Neural progenitor cell (in vitro differentiated cells): ENCODE measurements at regions not wholly inside any gene's neighbourhood (a gene's known extent, or its start where the extent isn't known, plus 50 kb on each side); places are given as distances from the start of the nearest gene placed in this dataset.

ENCODE experiments used
- DNase-seq: peaks from one replicate; pipeline ENCODE4 v3.0.0-alpha.2; 2016; ENCODE audit warnings: low spot score
- H2AFZ ChIP-seq: fragments of 200-600 bp; sonication (generic); replicated peaks from 2 replicates; pipeline ENCODE4 v1.6.1; 2016; ENCODE audit warnings: antibody characterized with exemption
- H3F3A ChIP-seq: fragments of 200-600 bp; sonication (generic); 2 replicates; pipeline ENCODE4 v1.6.1; 2016; ENCODE audit warnings: antibody characterized with exemption, low read depth
- H3K27ac ChIP-seq: fragments of 200-600 bp; sonication (generic); 2 replicates; pipeline ENCODE4 v1.5.1; 2016; ENCODE audit warnings: mild to moderate bottlenecking
- H3K27me3 ChIP-seq: fragments of 200-600 bp; sonication (generic); 2 replicates; pipeline ENCODE4 v1.6.1; 2016; ENCODE audit warnings: mild to moderate bottlenecking, moderate library complexity
- H3K36me3 ChIP-seq: fragments of 200-600 bp; sonication (generic); 2 replicates; pipeline ENCODE4 v1.5.1; 2016
- H3K4me1 ChIP-seq: fragments of 200-600 bp; sonication (generic); 2 replicates; pipeline ENCODE4 v1.6.1; 2016; ENCODE audit warnings: mixed run types
- H3K4me2 ChIP-seq: fragments of 200-600 bp; sonication (generic); 2 replicates; pipeline ENCODE4 v1.6.1; 2016
- H3K4me3 ChIP-seq: fragments of 200-600 bp; sonication (generic); 2 replicates; pipeline ENCODE4 v1.5.1; 2016
- H3K79me2 ChIP-seq: fragments of 200-600 bp; sonication (generic); 2 replicates; pipeline ENCODE4 v1.6.1; 2016; ENCODE audit warnings: low read depth
- H3K9ac ChIP-seq: fragments of 200-600 bp; sonication (generic); 2 replicates; pipeline ENCODE4 v1.6.1; 2016
- H3K9me3 ChIP-seq: fragments of 200-600 bp; sonication (generic); 2 replicates; pipeline ENCODE4 v1.5.1; 2016; ENCODE audit warnings: low read depth
- H4K20me1 ChIP-seq: fragments of 200-600 bp; sonication (generic); 2 replicates; pipeline ENCODE4 v1.6.1; 2016; ENCODE audit warnings: low read depth
- H3K27ac Mint-ChIP-seq: 3 replicates; pipeline ENCODE4 v1.8.0; 2021; ENCODE audit warnings: mixed read lengths
- H3K27me3 Mint-ChIP-seq: 2 replicates; pipeline ENCODE4 v1.8.0; 2022; ENCODE audit warnings: low read depth, mild to moderate bottlenecking, inconsistent platforms, moderate library complexity, mixed read lengths; ENCODE audit not compliant: insufficient read depth
- H3K36me3 Mint-ChIP-seq: 3 replicates; pipeline ENCODE4 v1.8.0; 2021; ENCODE audit warnings: mixed read lengths
- H3K4me1 Mint-ChIP-seq: 3 replicates; pipeline ENCODE4 v1.8.0; 2021; ENCODE audit warnings: mixed read lengths
- H3K4me3 Mint-ChIP-seq: 3 replicates; pipeline ENCODE4 v1.8.0; 2021; ENCODE audit warnings: mild to moderate bottlenecking, moderate library complexity, mixed read lengths
- H3K9me3 Mint-ChIP-seq: 3 replicates; pipeline ENCODE4 v1.8.0; 2020; ENCODE audit warnings: mixed read lengths
- CTCF ChIP-seq: fragments of 200-600 bp; sonication (generic); IDR thresholded peaks from 2 replicates; pipeline ENCODE4 v1.5.1; 2017; ENCODE audit warnings: antibody characterized with exemption, mild to moderate bottlenecking
- EZH2 ChIP-seq: fragments of 200-600 bp; sonication (generic); IDR thresholded peaks from 2 replicates; pipeline ENCODE4 v1.6.1; 2017; ENCODE audit warnings: antibody characterized with exemption, mild to moderate bottlenecking, moderate library complexity
- EZH2phosphoT487 ChIP-seq: fragments of 200-600 bp; sonication (generic); IDR thresholded peaks from 2 replicates; pipeline ENCODE4 v1.6.1; 2017; ENCODE audit warnings: antibody characterized with exemption

- Histone ChIP-seq H2AFZ (no peak overlapping the region), H3K27ac (no peak overlapping the region), H3K9me3 (no peaks in the 10 kb centered on the region), H3K4me3 (no peak overlapping the region), H3K27me3 (no peaks in the 10 kb centered on the region), H3K9ac (no peak overlapping the region), H3F3A (peaks cover 39% of the 10 kb centered on the region), H3K4me1 (peaks cover 39% of the 10 kb centered on the region), H4K20me1 (no peaks in the 10 kb centered on the region), H3K4me2 (no peak overlapping the region), H3K36me3 (no peaks in the 10 kb centered on the region), H3K79me2 (no peaks in the 10 kb centered on the region)
- Mint-ChIP-seq H3K27ac (no peak overlapping the region), H3K4me1 (peaks cover 28% of the 10 kb centered on the region), H3K27me3 (no peaks in the 10 kb centered on the region), H3K9me3 (peaks cover 6% of the 10 kb centered on the region), H3K36me3 (no peaks in the 10 kb centered on the region), H3K4me3 (no peak overlapping the region)
- peak; percentile 12 for DNase-seq
- no peak for TF ChIP-seq CTCF
- TF ChIP-seq EZH2, result no peak
- TF ChIP-seq EZH2phosphoT487, result no peak
Measured at GRCh38 chr3:78348664-78349063, 1308.8 kb downstream of the ROBO2 start.

- H3K36me3 Mint-ChIP-seq, result no peaks in the 10 kb centered on the region
- H3F3A ChIP-seq, result peaks cover 30% of the 10 kb centered on the region
- H4K20me1 ChIP-seq, result no peaks in the 10 kb centered on the region
- H3K79me2 ChIP-seq, result no peaks in the 10 kb centered on the region
- peaks cover 36% of the 10 kb centered on the region for H3K4me1 ChIP-seq
- H3K4me2 ChIP-seq, result no peak overlapping the region
- peaks cover 5% of the 10 kb centered on the region for H3K9me3 Mint-ChIP-seq
- H3K27me3 ChIP-seq, result no peaks in the 10 kb centered on the region
- no peak for DNase-seq
- no peak overlapping the region for H3K4me3 ChIP-seq
- H3K9me3 ChIP-seq, result no peaks in the 10 kb centered on the region
- H3K27ac ChIP-seq, result no peak overlapping the region
- H3K27me3 Mint-ChIP-seq, result no peaks in the 10 kb centered on the region
- no peak overlapping the region for H3K9ac ChIP-seq
- H3K4me1 Mint-ChIP-seq, result peaks cover 28% of the 10 kb centered on the region
- H3K4me3 Mint-ChIP-seq, result no peak overlapping the region
- no peak overlapping the region for H3K27ac Mint-ChIP-seq
- TF ChIP-seq CTCF, result no peak
- no peak for TF ChIP-seq EZH2phosphoT487
- TF ChIP-seq EZH2, result no peak
- no peaks in the 10 kb centered on the region for H3K36me3 ChIP-seq
- no peak overlapping the region for H2AFZ ChIP-seq
Measured at GRCh38 chr3:78349571-78349970, 1309.7 kb downstream of the ROBO2 start.

- no peak for DNase-seq
- no peak overlapping the region for H3K4me3 Mint-ChIP-seq
- Histone ChIP-seq H3K9ac (no peak overlapping the region), H3K36me3 (no peaks in the 10 kb centered on the region), H4K20me1 (no peaks in the 10 kb centered on the region), H3F3A (peaks cover 12% of the 10 kb centered on the region), H3K27ac (no peak overlapping the region), H3K79me2 (no peaks in the 10 kb centered on the region), H3K4me1 (peaks cover 19% of the 10 kb centered on the region), H3K4me2 (no peak overlapping the region), H3K9me3 (no peaks in the 10 kb centered on the region), H3K4me3 (no peak overlapping the region), H2AFZ (no peak overlapping the region), H3K27me3 (no peaks in the 10 kb centered on the region)
- H3K4me1 Mint-ChIP-seq, result peaks cover 17% of the 10 kb centered on the region
- TF ChIP-seq EZH2phosphoT487 (no peak), CTCF (no peak), EZH2 (no peak)
- no peaks in the 10 kb centered on the region for H3K36me3 Mint-ChIP-seq
- H3K27me3 Mint-ChIP-seq, result no peaks in the 10 kb centered on the region
- peaks cover 13% of the 10 kb centered on the region for H3K9me3 Mint-ChIP-seq
- no peak overlapping the region for H3K27ac Mint-ChIP-seq
Measured at GRCh38 chr3:78351334-78351733, 1311.4 kb downstream of the ROBO2 start.

- H3K27ac ChIP-seq, result no peak overlapping the region
- no peak overlapping the region for H3K27ac Mint-ChIP-seq
- TF ChIP-seq EZH2phosphoT487, result no peak
- no peak for TF ChIP-seq CTCF
- TF ChIP-seq EZH2, result no peak
- no peak overlapping the region for H3K4me3 Mint-ChIP-seq
- no peak overlapping the region for H3K4me3 ChIP-seq
- no peaks in the 10 kb centered on the region for H3K79me2 ChIP-seq
- H3K36me3 Mint-ChIP-seq, result no peaks in the 10 kb centered on the region
- H2AFZ ChIP-seq, result no peak overlapping the region
- H3K4me1 ChIP-seq, result no peaks in the 10 kb centered on the region
- no peaks in the 10 kb centered on the region for H3K4me1 Mint-ChIP-seq
- H3K9me3 ChIP-seq, result no peaks in the 10 kb centered on the region
- H3K36me3 ChIP-seq, result no peaks in the 10 kb centered on the region
- no peak overlapping the region for H3K4me2 ChIP-seq
- H3K9ac ChIP-seq, result no peak overlapping the region
- H3K9me3 Mint-ChIP-seq, result peaks cover 13% of the 10 kb centered on the region
- no peaks in the 10 kb centered on the region for H3K27me3 ChIP-seq
- H3F3A ChIP-seq, result peaks cover 5% of the 10 kb centered on the region
- H4K20me1 ChIP-seq, result no peaks in the 10 kb centered on the region
- DNase-seq, result no peak
- no peaks in the 10 kb centered on the region for H3K27me3 Mint-ChIP-seq
Measured at GRCh38 chr3:78353231-78353630, 1313.3 kb downstream of the ROBO2 start.
